H1 (cell line): ENCODE measurements at regions not wholly inside any gene's neighbourhood (a gene's known extent, or its start where the extent isn't known, plus 50 kb on each side); places are given as distances from the start of the nearest gene placed in this dataset.

Experiments
- CBX5 ChIP-seq: fragments of 300-800, 300-1000 bp; sonication (generic); IDR thresholded peaks from 2 replicates; pipeline ENCODE4 v1.7.1; 2016; ENCODE audit warnings: antibody characterized with exemption, low read length, low read depth

DNA sequence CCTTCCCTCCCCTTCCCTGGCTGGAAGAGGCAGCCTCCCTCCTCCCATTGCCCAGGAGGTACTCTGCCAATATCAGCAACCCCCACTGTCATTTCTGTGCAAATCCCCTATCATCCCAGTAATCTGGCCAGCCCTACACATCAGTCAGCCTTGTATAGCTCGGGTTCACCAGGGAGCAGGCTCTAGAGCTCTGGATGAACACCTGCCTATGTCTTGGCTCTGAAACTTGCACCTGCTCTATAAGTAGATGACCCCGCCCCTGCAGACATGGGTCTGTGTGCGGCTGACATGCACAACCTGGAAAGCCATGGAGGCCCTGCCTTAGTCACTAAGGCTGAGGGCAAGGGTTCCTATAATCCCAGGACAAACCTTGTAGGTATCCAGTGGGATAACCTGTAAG lies 1042.9 kb downstream of the UQCRFS1 start (continued):
- TF ChIP-seq CBX5 = no peak
